GM04504 (cell line): ENCODE measurements at regions not wholly inside any gene's neighbourhood (a gene's known extent, or its start where the extent isn't known, plus 50 kb on each side); places are given as distances from the start of the nearest gene placed in this dataset.

Experiments
- DNase-seq: peaks from one replicate; pipeline ENCODE4 v3.0.0-alpha.2; 2012; ENCODE audit warnings: low read depth

DNA sequence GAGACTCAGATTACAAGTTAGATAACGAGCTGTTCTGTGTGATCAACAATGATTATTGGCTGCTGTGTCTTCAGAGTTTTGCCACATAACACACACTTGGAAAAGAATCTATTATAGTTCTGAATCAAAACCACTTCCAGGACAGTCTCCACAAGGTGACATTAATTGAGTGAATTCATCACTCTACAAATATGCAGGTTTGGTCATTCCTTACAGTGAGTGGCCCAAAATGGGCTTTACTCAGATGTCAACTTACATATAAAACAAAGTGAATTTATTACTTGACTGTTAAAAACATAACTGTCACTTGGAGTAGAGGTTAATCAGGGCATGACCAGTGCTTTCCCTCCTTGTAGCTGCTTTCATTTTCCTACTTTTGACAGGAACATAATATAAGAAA lies 984.3 kb downstream of the REEP3 start:
- DNase-seq = no peak

DNA sequence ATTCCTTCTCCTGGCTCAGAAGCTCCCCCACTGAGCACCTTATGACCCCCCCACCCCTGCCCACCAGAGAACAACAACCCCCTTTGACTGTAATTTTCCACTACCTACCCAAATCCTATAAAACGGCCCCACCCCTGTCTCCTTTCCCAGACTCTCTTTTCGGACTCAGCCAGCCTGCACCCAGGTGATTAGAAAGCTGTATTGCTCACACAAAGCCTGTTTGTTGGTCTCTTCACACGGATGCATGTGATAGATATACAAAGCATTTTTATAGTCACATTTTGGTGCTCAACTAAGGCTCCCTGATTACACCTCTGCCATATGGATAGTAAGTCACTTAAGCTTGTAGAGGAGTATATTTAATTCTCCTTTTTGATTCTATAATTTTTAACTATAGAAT lies 985.8 kb downstream of the REEP3 start:
- no peak for DNase-seq

DNA sequence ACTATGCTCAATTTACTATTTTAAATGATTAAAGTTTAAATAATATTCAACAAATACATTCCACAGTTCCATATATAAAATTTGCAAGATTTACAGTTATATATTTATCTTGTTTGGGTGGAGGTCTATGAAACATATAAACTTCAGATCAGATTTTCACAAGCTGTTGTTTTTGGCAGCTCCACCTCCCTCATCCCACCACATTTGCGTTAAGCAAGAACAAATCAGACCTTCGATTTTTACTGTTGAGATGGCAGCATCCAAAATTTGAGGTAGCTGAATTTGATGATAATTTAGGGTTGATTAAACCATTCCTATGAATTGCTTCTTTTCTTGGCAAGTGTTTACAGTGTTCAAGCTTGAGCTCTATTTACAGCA lies 986.4 kb downstream of the REEP3 start:
- no peak for DNase-seq

DNA sequence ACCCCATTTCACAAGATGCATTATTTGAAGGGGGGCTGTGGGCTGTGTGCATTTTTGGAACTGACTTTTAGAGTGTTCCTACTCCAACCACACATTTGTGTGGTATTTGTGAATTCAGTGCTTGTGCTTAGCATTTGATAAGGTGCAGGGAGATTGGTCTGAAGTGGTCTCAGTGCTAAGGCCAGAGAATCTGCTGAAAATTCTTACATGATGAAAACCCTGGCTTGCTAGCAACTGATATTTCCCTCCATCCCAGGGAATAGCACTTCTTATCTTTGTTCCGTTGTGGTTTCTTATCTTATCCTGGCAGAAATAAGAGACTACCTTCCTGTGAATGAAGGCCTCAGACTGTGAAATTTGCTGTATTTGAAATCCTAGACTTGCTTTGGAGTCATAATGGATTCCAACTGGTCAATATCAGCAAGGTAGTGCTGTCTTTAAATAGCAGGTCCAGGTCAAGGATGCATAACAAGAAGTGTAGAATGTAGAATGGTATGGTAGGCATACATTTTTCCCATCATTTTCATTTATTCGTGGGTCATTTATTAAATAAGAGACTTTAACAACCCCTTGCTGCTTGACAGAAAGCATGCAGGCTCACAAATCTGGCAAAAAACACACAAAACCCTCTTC lies 986.9 kb downstream of the REEP3 start:
- no peak for DNase-seq

DNA sequence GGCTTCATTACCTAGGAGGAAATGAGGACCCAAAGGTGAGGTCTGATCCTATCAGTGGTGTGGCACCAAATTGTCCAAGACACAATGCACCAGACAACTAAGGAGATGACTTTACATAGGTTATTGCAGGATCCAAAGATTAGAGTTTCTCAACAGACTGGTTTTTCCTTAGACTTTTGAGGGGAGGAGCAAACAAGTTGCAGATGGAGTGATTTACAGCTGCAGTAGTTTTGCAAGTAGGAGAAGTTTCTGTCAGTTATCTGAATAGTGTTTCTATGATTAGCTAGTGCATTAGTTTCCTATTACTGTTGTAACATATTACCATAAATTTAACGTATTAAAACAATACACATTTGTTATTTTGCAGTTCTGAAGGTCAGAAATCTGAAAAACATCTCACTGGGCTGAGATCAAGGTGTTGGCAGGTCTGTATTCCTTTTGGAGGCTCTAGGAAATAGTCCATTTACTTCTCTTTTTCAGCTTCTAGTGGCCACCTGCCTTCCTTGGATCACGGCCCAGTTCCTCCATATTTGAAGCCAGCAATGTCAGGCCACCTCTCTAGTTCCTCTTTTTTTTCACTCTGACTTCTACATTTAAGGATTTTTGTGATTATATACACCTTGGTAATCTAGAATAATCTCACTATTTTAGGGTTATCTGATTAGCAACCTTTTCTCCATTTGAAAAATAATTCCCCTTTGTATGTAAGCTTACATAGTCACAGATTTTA lies 994.9 kb downstream of the REEP3 start:
- no peak for DNase-seq

DNA sequence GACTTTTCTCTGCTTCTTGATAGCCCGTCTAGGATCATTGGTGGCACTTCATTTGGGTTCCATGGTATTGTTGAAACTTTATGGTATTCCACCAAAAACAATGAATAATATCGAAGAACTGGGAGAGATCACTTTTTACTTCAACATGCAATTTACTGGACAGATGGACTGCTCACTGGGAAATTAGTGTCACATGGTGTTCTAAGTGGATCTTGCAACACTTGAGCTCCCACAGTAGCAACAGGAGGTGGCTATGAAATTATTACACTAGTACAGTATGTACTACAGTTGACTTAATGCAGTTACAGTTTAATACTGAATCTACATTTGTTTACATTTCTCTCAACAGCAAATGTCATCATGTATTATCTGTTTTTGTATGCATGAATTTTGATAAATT lies 997.3 kb downstream of the REEP3 start:
- DNase-seq = no peak

DNA sequence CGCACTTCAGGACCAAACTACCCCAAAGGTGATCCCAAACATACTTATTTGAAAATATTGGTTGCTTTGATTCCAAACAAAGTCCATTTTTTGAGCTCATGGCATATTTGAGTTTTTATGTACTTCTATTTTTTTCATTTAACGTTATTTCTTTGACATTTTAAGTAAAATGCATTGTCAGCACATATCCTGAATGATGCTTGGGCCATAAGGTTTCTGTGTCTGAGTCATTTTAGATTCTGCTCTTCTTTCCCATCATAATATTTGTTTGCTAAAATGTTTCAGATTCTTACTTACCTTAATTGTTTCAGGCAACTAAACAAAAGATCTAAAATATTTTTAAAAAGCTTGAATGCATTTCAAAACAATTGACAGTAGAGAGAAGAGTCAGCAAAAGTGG lies 998.2 kb downstream of the REEP3 start:
- DNase-seq = no peak

DNA sequence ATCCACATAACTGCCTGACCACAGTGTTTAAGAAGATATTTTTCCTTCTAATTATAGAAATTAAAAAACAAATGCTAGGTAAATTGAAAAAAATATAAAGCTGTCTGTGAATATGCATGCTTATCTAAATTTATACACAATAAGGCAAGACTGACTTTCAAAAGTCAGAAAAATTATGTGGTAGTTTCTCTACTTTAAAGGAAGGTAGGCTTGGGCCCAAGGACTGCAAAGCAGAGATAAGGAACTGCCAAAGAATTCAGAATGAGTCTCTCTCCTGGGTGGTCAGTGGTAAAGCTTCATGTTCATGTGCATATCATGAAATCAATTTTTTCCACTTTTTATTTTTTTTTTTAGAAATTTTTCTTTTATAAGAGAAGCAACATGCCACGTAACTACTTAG lies 998.6 kb downstream of the REEP3 start:
- DNase-seq = no peak

DNA sequence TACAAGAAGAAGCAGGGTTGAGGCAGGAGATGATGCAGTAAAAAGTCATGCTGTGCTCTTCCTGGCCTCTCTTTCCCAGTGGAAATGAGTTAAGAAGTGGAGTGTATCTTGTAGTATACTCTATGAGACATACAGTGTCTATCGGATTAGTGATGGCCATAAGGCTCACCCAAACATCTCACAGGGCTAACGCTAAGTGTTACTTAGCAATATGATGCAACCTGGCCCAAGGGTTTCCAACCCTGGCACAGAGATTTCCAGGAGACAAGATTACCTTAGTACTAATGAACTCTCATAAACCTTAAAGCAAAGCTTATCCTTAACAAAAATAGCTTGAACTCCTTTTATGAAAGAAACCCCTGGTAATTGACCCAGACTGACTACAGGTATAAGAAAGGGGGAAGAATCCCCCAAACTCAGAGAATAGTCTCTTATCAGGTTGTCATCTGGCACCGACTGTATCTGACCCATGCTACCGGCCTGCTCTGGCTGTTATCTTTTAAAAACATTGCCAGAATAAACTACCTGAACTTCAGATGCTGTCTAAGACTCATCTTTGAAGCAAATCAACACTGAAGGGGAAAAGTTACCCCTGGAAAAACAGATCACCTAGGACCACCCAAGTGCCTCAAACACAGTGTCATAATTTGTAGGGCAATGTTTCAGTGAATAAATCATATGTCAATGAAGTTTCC lies 1002.0 kb downstream of the REEP3 start:
- no peak for DNase-seq

DNA sequence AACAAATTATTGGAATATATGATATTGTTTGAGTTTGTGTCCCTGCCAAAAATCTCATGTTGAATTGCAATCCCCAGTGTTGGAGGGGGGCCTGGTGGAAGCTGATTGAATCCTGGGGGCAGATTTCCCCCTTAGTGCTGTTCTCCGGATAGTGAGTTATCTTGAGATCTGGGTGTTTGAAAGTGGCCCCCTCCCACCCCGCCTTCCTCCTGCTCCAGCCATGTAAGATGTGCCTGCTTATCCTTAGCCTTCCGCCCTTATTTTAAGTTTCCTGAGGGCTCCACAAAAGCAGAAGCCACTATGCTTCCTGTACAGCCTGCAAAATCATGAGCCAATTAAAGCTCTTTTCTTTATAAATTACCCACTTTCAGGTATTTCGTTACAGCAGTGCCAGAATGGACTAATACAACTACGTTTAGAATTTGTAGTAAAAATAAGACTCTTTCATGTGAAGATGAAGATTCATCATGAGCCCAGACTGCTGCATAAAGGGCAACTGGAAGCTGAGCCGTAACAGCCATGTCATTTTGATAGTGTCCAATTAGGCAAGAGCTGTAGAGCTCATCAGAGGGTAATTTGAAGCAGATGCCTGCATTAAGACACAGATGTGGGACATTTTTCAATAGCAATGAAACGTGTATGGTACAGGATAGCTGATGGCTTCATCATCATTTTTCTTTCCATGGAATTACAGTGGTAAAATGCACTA lies 1007.2 kb downstream of the REEP3 start:
- DNase-seq = no peak

DNA sequence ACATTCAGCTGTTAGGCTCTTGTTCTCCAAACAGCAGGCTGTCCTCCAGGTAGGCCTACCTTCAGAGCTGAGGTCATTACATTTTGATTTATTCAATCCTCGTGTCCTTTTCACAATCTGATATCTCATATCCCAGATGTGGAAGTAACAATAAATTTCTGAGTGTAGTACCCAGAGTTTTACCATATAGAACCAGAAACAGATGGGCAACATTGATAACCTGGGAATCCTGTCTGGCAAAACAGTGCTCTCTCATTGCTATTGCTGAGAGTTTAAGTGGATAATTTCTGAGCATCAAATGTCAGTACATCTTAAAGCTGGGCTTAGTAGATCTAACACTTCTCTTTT lies 1007.8 kb downstream of the REEP3 start:
- DNase-seq = no peak

DNA sequence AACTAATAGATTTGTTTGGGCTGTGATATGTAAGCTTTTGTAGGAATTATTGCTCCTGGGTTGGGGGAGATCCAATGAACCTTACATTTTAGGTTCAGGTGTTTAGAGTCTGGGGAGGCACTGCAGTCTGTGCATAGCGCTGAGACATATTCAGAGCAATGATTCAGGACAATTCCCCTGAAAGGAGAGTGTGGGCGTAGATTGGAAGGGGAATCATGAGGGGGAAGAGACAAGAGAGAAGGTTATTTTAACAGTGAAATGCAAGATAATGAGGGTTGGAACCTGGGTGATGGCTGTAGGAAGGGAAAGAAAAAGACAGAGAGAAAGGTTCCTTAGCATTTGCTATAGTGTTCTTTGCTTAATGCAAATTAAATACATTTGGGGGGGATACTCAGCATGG lies 1013.4 kb downstream of the REEP3 start:
- no peak for DNase-seq

DNA sequence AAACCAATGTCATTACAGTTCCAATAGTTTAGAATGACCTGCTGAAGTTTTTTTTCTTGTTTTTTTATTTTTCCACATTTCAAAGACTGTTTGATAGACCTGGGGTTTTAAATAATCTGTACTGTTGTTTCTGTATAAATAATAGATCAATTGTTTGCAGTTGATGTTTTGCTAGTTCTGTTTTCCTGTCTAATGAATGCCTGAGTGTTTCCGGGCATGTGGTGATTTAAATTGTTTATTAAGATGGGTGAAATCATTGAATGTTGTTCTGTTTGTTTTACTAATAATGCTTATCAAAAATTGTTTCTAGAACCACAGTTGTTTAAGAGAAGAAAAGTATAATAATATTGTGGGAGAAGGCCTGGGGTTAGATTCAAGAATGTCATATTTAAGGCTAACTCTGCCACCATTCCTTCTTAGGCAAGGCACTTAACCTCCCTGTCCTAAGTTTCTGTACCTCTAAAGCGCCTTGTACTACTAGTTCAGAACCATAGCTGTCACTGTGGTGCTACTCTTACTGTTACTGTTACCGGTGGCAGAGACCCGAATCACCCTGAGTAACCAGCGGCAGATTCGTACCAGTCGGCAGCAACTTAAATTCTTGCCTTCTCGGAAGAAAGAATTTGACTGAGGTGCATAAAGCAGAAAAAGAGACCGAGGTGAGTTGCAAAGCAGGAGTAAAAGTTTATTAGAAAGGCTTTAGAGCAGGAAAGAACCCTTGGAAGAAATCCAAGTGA lies 1014.1 kb downstream of the REEP3 start:
- no peak for DNase-seq

DNA sequence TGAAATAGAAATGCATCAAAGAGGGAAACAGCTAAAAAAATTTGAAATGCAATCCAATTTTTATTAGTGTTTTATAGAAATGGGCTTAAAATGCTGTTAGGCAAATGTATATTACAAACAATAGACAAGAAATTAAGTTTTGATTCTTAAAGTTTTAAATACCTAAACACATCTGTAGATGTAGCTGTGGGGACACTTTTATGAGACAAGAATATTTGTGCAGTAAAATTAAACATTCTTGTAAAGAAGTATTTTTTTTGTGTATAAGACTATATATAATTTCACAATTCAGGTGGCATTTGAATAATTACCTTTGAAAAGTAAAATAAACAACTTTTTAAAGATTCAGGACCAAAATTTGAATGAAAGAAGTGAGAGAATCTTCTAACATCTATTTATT lies 1015.9 kb downstream of the REEP3 start:
- DNase-seq = no peak

DNA sequence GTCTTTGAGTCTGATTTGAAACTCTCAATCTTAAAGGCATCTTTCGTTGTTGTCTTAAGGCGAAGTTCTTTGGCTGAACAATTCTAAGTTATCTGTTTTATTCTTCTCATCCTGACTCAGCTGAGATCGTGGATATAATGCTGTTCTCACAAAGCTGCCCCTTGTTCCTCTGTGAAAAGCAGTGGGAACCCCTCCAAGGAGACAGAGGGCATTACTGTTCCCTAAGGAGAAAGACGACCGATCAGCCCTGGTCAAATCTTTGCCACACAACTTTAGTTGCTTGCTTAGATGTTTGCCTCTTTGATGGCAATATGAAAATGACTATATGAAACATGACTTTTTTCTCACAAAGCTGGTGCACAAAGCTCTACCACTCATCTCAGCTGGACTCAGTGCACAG lies 1016.7 kb downstream of the REEP3 start:
- DNase-seq = no peak

DNA sequence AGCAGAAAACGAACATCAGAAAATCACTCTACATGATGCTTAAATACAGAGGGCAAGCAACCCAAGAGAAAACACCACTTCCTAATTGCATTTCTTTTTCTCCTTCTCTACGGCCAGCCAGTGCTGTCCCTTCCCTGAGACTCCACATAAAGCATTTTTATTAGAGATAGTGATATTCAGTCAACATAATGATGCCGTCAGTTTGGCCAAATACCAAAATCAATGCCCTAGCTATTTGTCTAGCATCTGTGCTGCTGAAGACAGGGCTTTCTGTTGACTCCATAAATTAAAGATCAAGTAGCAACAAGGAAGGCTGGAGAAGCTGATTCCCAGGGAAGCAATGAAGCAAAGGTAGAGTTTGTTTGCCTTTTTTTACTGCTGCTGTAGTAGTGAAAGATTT lies 1024.9 kb downstream of the REEP3 start:
- DNase-seq = no peak

DNA sequence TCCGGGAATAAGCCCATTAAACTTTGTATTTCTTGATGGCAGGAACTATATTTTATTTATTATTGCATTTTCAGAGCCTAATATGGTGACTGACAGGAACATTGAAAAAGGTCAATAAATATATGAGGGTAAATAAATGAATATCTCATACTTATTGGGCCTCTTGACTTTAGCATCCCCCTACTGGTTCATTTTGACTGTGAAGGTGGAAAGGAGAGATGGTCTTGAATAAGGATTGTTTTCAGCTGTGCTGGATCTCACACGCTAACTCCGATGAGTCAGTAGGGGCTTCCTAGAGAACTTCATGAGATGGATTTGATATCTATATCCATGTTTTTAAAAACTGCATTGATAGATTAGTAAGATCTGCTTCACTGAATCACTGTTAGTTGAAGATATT lies 1026.0 kb downstream of the REEP3 start:
- no peak for DNase-seq

DNA sequence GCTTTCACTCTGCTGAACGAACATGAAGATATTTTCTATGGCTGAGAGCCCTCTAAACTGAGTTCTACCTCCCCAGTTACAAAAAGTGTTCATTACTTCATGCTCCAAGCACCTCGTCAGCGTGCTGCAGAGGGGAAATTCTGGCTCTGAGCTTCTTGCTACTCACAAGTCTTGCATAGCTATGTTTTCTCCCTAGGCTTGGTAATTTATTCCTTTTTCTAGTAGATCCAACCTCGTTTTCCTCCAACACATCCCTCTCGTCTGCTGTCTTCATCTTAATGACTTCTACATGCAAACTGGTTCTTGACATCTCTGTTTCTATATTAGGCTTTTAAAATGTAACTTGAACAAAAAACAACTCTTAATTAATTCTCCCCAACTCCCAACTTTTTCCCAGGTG lies 1034.5 kb downstream of the REEP3 start:
- DNase-seq = no peak

DNA sequence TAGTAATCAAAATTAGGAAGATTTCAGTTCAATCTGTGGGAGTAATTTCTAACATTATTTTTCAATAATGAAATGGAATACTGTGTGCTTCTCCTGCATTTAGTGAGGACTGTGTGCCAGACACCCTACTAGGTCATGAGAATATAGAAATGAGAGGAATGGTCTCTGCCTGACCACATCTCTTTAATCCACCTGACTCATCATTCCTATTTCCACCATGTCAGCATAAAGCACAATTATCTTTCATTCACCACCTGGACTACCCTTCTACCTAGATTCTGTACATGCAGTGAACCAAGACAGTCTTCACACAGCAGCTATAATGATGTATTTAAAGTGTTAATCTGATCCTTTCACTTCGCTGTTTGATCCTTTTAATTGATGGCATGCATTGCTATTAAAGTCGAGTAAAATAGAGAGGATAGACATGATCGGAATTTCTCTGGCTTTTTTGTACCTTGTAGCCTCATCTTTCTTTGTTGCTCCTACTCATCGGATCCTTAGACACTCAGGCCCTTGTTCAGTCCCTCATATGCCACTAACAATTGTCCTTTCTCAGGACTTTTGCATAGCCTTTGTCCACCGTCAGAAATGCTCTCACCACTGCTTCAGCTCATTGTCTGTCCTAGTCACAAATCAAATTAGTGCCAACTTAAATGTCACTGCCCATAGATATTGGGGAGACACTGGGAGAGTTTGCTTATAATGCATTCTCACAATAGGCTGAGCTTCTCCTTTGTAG lies 1037.1 kb downstream of the REEP3 start:
- DNase-seq = no peak

DNA sequence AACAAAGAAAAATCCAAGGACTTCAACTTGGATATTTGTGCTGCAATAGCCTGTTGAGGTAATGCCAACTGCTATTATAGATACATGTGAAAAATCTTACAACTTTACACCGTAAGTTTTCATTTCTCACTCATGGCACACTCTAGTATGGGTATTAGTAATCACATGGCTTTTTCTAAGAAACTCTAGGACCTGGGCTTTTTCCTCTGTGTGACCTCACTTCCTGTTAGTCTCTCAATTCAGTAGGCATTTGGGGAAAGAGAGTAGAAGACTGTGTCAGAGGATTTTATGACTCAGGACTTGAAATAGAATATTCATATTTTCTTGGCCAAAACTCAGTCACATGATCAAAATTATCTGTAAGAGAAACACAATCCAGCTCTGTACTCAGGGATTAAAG lies 1049.9 kb downstream of the REEP3 start:
- DNase-seq = no peak

DNA sequence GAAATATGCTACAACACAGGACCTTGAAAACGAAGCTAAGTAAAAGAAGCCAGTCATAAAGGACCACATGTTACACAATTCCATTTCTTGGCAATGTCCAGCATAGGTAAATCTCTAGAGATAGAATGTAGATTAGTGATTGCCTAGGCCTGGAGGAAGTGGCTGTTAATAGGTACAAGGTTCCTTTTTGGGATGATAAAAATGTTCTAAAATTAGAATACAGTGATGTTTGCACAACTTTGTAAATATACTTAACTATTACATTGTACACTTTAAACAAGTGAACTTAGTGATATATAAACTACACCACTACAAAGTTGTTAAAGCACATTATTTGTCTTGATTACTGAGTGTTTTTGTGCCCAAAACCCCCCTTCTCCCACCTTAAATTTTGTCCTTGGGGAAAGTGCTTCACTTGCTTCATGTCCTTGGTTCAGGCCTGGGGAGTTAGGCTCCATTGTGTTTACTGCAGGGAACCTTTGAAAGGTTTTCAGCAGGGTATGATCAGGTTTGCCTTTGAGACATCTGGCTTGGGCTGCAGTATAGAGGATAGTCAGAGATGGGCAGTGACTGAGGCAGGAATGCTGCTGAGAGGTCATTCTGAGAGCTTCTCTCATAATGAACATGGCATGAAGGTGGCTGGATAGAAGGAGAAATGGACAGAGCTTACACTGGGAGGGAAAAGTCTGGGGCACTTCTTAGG lies 1052.6 kb downstream of the REEP3 start:
- DNase-seq = no peak
